Common myeloid progenitor, CD34-positive (primary cell): ENCODE measurements at regions not wholly inside any gene's neighbourhood (a gene's known extent, or its start where the extent isn't known, plus 50 kb on each side); places are given as distances from the start of the nearest gene placed in this dataset.

Source experiments
- CTCF ChIA-PET: fragments of 350-600 bp; sonication (Branson Sonifier 250); formaldehyde crosslinking; loops from one replicate; lab custom pipeline; 2021; ENCODE audit warnings: antibody characterized with exemption; lab: Charles Lee
- POLR2A ChIA-PET: fragments of 350-600 bp; sonication (Branson Sonifier 250); formaldehyde crosslinking; loops from one replicate; lab custom pipeline; 2021; ENCODE audit warnings: antibody characterized with exemption; lab: Charles Lee
- DNase-seq, 3 donors: peaks; one replicate each; pipeline versions ENCODE4 v3.0.0 to v3.0.0-alpha.2; 2013
- H3K27ac ChIP-seq, 2 experiments: 1 replicate in 1 of 2; 2 replicates in 1 of 2; pipeline ENCODE4 v1.7.0; 2013; ENCODE audit warnings: inconsistent platforms in 2 of 2, low read length in 2 of 2, mild to moderate bottlenecking in 2 of 2, low read depth in 1 of 2, moderate library complexity in 1 of 2; ENCODE audit not compliant: severe bottlenecking in 2 of 2, insufficient read depth in 1 of 2, poor library complexity in 1 of 2
- H3K27me3 ChIP-seq, 5 experiments: replicated peaks in 2 of 5; 1 replicate in 3 of 5; 2 replicates in 2 of 5; pipeline versions ENCODE4 v1.6.1 to v1.7.0; 2013; ENCODE audit warnings: low read length in 4 of 5, mild to moderate bottlenecking in 2 of 5, moderate library complexity in 2 of 5, inconsistent platforms in 1 of 5; ENCODE audit not compliant: insufficient read depth in 5 of 5, control insufficient read depth in 4 of 5
- H3K36me3 ChIP-seq, 4 experiments: 1 replicate in 2 of 4; 2 replicates in 2 of 4; pipeline versions ENCODE4 v1.6.1 to v1.7.0; 2013; ENCODE audit warnings: low read length in 3 of 4, control low read depth in 1 of 4, mild to moderate bottlenecking in 1 of 4; ENCODE audit not compliant: control insufficient read depth in 4 of 4, insufficient read depth in 4 of 4
- H3K4me1 ChIP-seq, 4 experiments: 1 replicate in 3 of 4; 2 replicates in 1 of 4; pipeline versions ENCODE4 v1.6.1 to v1.7.1; 2013; ENCODE audit warnings: low read length in 3 of 4, mild to moderate bottlenecking in 3 of 4, control low read depth in 1 of 4, inconsistent platforms in 1 of 4, moderate library complexity in 1 of 4; ENCODE audit not compliant: control insufficient read depth in 4 of 4, insufficient read depth in 4 of 4; ENCODE audit errors: control extremely low read depth in 1 of 4
- H3K4me3 ChIP-seq, 7 experiments: 1 replicate in 4 of 7; 2 replicates in 3 of 7; pipeline versions ENCODE4 v1.5.1 to v1.7.0; 2013; ENCODE audit warnings: mild to moderate bottlenecking in 7 of 7, low read length in 6 of 7, moderate library complexity in 6 of 7, inconsistent platforms in 2 of 7, low read depth in 2 of 7, control low read depth in 1 of 7; ENCODE audit not compliant: insufficient read depth in 4 of 7, control insufficient read depth in 1 of 7; ENCODE audit errors: extremely low read depth in 1 of 7
- H3K9me3 ChIP-seq, 5 experiments: 1 replicate in 4 of 5; 2 replicates in 1 of 5; pipeline versions ENCODE4 v1.6.1 to v1.7.1; 2013; ENCODE audit warnings: low read length in 4 of 5, mild to moderate bottlenecking in 2 of 5, inconsistent platforms in 1 of 5, low read depth in 1 of 5, moderate library complexity in 1 of 5; ENCODE audit not compliant: control insufficient read depth in 4 of 5, insufficient read depth in 2 of 5; ENCODE audit errors: control extremely low read depth in 1 of 5
- WGBS: methylation state at CpG from one replicate; pipeline ENCODE4 v1.1.5; 2013; ENCODE audit not compliant: insufficient coverage; 5-methylcytosine and 5-hydroxymethylcytosine counted together

DNA sequence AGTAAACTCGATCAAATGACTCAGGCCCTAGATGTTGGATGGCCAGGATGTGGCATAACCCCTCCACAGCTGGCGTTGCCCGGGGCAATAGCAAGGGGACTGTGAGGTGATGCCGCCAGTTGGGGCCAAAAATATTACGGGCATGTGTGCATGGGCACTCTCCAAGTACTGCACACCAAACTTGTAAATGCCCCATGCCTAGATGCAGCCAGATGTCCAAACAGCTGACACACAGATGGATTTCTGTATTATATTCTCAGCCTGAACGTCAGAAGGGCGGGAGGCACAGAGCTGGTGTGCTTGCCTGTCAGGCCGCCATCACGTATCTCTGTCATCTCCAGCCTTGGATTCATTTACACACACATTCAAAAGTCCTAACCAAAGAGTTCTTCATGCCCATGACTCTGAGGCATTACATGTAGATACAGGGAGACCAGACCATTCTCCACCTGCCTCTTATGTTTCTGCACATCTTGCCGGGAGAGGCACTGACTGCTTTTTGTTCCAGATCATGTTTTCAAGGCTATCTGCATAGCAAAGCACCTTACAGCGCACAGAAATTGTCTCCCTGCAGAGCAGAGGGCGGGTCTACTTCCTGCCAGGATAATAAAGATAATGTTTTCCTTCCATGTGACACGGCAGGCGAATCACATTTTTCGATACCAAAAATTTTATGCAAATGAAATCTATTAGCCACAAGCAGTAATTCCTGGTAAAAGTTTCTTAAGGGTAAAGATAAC, 200.9 kb upstream of the ADAMTS16 start:
- ChIA-PET POLR2A (no interaction called here), CTCF (interaction anchor here (0.9 kb wide), 1 partner anchor 10 kb away, joined by 3 read pairs; no protein-coding TSS in a partner anchor)
- peaks cover 0 to 1% (median 0%) of the 10 kb centered on the region in 5 experiments for H3K27me3 ChIP-seq
- H3K27ac ChIP-seq = no peak overlapping the region
- no peaks in the 10 kb centered on the region for H3K36me3 ChIP-seq
- no peak overlapping the region for H3K4me3 ChIP-seq
- H3K9me3 ChIP-seq = no peaks in the 10 kb centered on the region
- no peak for DNase-seq
- WGBS = 90% methylated on average over 11 of the region's 15 CpGs
- H3K4me1 ChIP-seq = no peaks in the 10 kb centered on the region

DNA sequence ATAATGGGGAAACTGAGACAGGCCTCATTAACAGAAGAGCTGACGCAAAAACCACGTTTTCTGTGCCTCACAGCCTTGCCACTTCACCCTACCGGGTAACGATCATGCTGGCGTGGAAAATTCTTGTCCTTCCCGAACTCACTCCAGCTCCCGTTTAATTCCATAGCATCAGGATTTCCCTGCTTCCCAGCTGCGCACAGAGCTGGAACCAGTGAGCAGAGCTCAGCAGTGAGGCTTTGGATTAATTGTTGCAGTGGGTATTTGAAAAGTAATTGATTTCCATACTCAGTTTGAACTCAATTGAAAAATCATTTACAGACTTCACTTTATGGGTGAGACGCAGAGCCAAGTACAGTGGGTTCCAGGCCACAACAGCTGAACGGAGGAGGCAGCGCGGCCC, 199.0 kb upstream of the ADAMTS16 start:
- Histone ChIP-seq H3K27ac (no peak overlapping the region), H3K27me3 (peaks cover 0 to 1% (median 0%) of the 10 kb centered on the region in 5 experiments), H3K4me1 (no peaks in the 10 kb centered on the region), H3K4me3 (no peak overlapping the region), H3K36me3 (no peaks in the 10 kb centered on the region), H3K9me3 (no peaks in the 10 kb centered on the region)
- DNase-seq = no peak
- CTCF ChIA-PET = interaction anchor here (0.7 to 1.7 kb wide), 3 partner anchors 10 to 105 kb away, joined by 3 read pairs; no protein-coding TSS in a partner anchor
- POLR2A ChIA-PET = no interaction called here
- 97% methylated on average over 6 of the region's 12 CpGs for WGBS

DNA sequence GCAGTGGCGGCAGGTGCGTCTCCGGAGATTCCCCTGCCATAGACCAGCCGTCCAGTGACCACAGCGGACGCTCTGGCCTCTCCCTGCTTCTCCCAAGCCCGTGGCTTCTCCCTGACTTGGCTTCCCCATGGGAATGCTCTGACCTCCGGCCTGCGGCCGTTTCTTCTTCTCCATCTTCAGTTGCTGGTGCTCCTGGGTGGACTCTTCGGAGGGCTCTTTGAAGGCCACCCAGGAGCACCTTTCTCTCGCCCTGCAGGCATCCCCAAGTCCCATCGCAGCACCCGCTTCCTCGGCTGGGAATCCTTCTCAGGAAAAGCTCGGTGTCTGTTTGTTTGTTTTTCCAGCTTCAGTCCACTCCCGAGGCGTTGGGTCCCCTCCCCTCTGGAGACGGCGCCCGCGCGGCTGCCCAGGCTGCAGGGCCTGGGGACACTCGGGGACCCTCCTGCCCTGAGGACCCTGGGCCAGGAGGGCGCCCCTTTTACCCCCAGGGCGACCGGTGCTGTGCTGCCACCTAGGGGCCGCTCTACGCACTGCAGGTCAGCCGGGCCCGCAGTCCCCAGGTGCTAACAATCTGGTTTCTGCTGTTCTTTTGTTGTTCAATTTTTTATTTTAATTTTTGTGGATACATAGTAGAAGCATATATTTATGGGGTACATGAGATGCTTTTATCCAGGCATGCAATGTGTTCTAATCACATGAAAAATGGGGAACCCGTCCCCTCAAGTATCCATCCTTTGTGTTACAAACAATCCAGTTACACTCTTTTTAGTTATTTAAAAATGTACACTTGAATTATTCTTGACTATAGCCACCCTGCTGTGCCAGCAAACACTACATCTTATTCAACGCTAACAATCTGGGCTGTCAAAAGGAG, 197.9 kb upstream of the ADAMTS16 start:
- ChIA-PET CTCF (interaction anchor here (0.7 to 1.7 kb wide), 3 partner anchors 9 to 104 kb away, joined by 3 read pairs; no protein-coding TSS in a partner anchor), POLR2A (no interaction called here)
- Histone ChIP-seq H3K27me3 (peaks cover 0 to 1% (median 0%) of the 10 kb centered on the region in 5 experiments), H3K4me3 (no peak overlapping the region), H3K4me1 (no peaks in the 10 kb centered on the region), H3K9me3 (no peaks in the 10 kb centered on the region), H3K27ac (no peak overlapping the region), H3K36me3 (no peaks in the 10 kb centered on the region)
- DNase-seq = peak in 2 of 3 donors; percentile 1
- WGBS = 44% methylated on average over 22 of the region's 33 CpGs

DNA sequence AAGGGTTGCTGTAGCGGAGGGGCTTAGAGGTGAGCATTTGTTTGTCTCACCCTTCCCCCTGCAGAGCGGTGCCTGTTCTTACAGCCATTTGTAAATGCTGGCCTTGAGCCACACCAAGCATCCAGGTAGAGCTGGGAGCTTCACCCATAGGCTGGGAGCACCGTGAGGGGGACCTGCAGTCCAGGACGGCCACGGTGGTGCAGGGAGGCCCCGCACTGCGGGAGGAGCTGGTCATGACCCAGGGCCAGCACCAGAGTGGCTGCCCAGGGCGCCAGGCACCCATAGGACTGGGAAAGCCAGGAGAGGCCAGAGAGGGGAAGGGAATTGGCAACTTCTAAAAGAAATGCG, 197.3 kb upstream of the ADAMTS16 start:
- DNase-seq = no peak
- WGBS = 81% methylated on average over 8 of the region's 9 CpGs
- Histone ChIP-seq H3K4me1 (no peaks in the 10 kb centered on the region), H3K9me3 (no peaks in the 10 kb centered on the region), H3K4me3 (no peak overlapping the region), H3K36me3 (no peaks in the 10 kb centered on the region), H3K27ac (no peak overlapping the region), H3K27me3 (peaks cover 0 to 1% (median 0%) of the 10 kb centered on the region in 5 experiments)
- POLR2A ChIA-PET = no interaction called here
- CTCF ChIA-PET = no interaction called here

DNA sequence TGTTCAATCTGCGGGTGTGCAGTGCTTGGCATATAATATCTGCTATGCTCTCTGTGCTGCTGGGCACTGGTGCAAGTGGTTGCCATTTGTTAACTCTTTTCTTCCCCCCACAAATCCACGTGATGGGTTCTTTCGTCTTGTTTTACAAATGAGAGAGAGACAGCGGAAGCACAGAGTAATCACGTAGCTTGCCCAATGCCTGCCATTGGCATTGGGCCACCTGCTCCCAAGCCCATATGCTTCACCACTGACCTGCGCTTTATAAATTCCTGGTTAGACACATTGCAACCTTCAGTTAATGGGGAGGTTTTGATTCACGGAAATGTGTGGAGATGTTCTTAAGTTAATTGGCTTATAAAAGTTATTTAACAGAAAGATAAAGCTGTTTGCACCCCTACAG, 194.8 kb upstream of the ADAMTS16 start:
- Histone ChIP-seq H3K4me3 (no peak overlapping the region), H3K27me3 (peaks cover 0 to 1% (median 0%) of the 10 kb centered on the region in 5 experiments), H3K36me3 (no peaks in the 10 kb centered on the region), H3K27ac (no peak overlapping the region), H3K9me3 (no peaks in the 10 kb centered on the region), H3K4me1 (no peaks in the 10 kb centered on the region)
- WGBS = 92% methylated on average over 2 of the region's 7 CpGs
- no peak for DNase-seq
- ChIA-PET CTCF (no interaction called here), POLR2A (no interaction called here)

DNA sequence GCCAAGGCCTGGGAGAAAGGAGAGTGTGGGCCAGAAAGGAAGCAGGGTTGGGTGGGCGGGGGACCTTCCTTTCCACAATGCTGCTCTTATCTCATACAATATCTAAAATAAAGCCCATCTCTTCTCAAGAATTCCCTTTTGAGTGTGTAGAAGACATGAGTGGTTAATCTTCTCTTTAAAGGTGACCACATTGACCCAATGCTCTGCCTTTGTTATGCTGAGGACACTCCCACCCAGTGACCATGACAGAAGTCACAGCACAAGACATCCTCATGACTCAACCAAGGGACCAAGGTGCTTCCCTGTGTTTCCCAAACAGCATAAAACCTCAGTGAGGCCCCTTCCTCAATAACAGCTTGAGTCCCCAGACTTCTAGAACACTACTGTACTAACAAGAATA, 193.0 kb upstream of the ADAMTS16 start:
- ChIA-PET CTCF (no interaction called here), POLR2A (no interaction called here)
- H3K4me1 ChIP-seq = no peaks in the 10 kb centered on the region
- H3K27me3 ChIP-seq = peaks cover 0 to 1% (median 0%) of the 10 kb centered on the region in 5 experiments
- DNase-seq = no peak
- no CpG with 5 or more reads among the region's 1 CpG for WGBS
- no peaks in the 10 kb centered on the region for H3K9me3 ChIP-seq
- H3K27ac ChIP-seq = no peak overlapping the region
- no peaks in the 10 kb centered on the region for H3K36me3 ChIP-seq
- H3K4me3 ChIP-seq = no peak overlapping the region
